ENCODE measurements at regions not wholly inside any gene's neighbourhood (a gene's known extent, or its start where the extent isn't known, plus 50 kb on each side); places are given as distances from the start of the nearest gene placed in this dataset.

DNA sequence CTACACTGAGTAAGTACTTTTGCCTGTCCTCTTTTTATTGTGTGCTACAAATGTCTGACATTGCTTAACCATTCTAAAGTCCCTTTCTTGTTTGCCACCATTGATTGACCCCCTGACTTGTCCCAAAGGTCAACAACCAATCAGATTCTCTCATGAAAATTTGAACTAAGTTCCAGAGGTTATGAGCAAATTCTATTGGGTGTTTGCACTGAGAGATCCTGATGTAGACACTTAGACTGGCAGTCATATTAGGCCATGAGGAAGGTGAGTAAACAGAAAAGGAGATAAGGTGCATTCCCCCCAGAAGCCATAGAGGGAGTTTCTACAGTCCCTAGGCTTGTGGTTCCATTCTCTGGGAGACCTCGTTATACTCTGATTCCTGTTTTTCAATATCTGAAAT lies 101.3 kb upstream of the E2F8 start:
- intact Hi-C loops (cut with DNase I), result no loop called here
- DNase-seq (no peak), ATAC-seq (no peak)
- TF ChIP-seq CTCF (IDR thresholded peaks at IDR 0.05) (no peak), POLR2A (IDR thresholded peaks at IDR 0.05) (no peak)
- Histone ChIP-seq H3K27ac (no peak overlapping the region), H3K36me3 (replicated peaks in 1 of 2; ENCODE audit: insufficient read depth in 1 of 2, low read depth in 2 of 2) (no peaks in the 10 kb centered on the region), H3K4me1 (peaks cover 19% of the 10 kb centered on the region), H3K27me3 (peaks cover 0 to 11% of the 10 kb centered on the region in 2 donors), H3K9me3 (no peaks in the 10 kb centered on the region), H3K4me3 (no peak overlapping the region)
- WGBS, 2 donors, result 43 to 60% methylated on average over 1 of the region's 1 CpG

DNA sequence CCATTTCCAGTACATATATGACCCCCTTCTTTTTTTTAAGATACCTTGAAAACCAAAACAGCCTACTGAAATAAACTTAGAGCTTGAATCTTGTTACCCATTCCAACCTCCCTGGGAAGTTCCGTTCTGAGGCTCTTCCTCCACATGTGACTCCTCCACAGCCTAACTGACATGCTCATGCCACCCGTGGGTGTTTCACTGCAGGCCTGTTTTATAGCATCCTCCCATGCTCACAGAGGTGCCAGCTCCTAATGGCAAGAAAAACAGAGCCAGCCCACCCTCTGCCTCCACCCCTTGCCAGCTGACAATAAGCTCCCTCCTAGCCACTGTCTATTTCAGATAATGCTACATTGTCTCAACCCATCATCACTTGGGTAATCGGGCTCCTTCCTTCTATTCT lies 97.6 kb upstream of the E2F8 start:
- TF ChIP-seq CTCF (IDR thresholded peaks at IDR 0.05) (no peak), POLR2A (IDR thresholded peaks at IDR 0.05) (no peak)
- Histone ChIP-seq H3K4me1 (no peaks in the 10 kb centered on the region), H3K27ac (no peak overlapping the region), H3K36me3 (replicated peaks in 1 of 2; ENCODE audit: insufficient read depth in 1 of 2, low read depth in 2 of 2) (no peaks in the 10 kb centered on the region), H3K4me3 (no peak overlapping the region), H3K9me3 (no peaks in the 10 kb centered on the region), H3K27me3 (no peaks in the 10 kb centered on the region)
- intact Hi-C loops (cut with DNase I), result no loop called here
- ATAC-seq (no peak), DNase-seq (no peak)
- WGBS, 2 donors, result 56 to 63% methylated on average over 3 of the region's 3 CpGs

DNA sequence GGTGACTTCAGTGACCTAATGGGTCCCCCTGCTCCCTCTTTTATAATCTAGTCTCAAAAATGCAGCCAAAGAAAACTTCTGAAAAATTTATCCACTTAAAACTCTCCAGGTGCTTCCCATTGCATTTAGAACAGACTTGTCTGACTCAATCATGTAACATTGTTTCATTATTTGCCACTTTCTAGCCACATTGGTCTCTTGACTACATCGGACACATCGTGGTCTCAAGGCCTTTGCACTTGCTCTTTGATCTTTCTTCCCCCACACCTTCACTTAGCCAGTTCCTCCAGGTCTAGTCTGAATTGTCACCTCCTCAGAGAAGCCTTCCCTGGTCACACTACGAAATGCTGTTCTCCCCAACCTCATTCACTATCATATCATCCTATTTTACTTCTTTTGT lies 97.0 kb upstream of the E2F8 start:
- Histone ChIP-seq H3K27ac (no peak overlapping the region), H3K4me1 (no peaks in the 10 kb centered on the region), H3K9me3 (no peaks in the 10 kb centered on the region), H3K36me3 (replicated peaks in 1 of 2; ENCODE audit: insufficient read depth in 1 of 2, low read depth in 2 of 2) (no peaks in the 10 kb centered on the region), H3K27me3 (no peaks in the 10 kb centered on the region), H3K4me3 (no peak overlapping the region)
- DNase-seq, result no peak
- WGBS, 2 donors, result 68 to 75% methylated on average over 3 of the region's 3 CpGs
- TF ChIP-seq CTCF (IDR thresholded peaks at IDR 0.05) (no peak), POLR2A (IDR thresholded peaks at IDR 0.05) (no peak)
- ATAC-seq, result no peak
- intact Hi-C loops (cut with DNase I), result no loop called here

DNA sequence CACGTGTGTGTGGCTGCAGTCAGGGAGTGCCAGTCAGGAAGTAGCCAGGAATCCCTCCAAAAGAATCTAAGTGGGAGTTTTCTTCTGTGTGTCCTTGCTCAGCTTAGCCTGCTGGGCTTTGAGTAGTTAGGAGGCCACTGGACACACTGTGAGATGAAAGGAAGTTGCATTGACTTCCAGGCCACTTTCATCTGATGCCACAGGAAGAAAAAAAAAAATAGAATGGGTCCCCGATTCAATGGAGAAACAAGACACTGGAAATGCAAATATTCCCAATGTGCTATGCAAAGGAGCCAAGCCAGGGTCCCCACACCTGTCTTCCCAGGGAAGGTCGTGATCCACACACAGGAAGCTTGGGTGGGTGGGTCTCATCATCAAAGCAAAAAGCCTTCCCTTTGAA lies 95.6 kb upstream of the E2F8 start:
- Histone ChIP-seq H3K4me3 (no peak overlapping the region), H3K36me3 (replicated peaks in 1 of 2; ENCODE audit: insufficient read depth in 1 of 2, low read depth in 2 of 2) (no peaks in the 10 kb centered on the region), H3K4me1 (no peaks in the 10 kb centered on the region), H3K27me3 (no peaks in the 10 kb centered on the region), H3K27ac (no peak overlapping the region), H3K9me3 (no peaks in the 10 kb centered on the region)
- ATAC-seq (no peak), DNase-seq (no peak)
- TF ChIP-seq POLR2A (IDR thresholded peaks at IDR 0.05) (no peak), CTCF (IDR thresholded peaks at IDR 0.05) (no peak)
- intact Hi-C loops (cut with DNase I), result no loop called here
- WGBS, 2 donors, result 47 to 50% methylated on average over 3 of the region's 3 CpGs

- Histone ChIP-seq H3K9me3 (no peaks in the 10 kb centered on the region), H3K4me3 (no peak overlapping the region), H3K27ac (no peak overlapping the region), H3K27me3 (no peaks in the 10 kb centered on the region), H3K4me1 (no peaks in the 10 kb centered on the region), H3K36me3 (replicated peaks in 1 of 2; ENCODE audit: insufficient read depth in 1 of 2, low read depth in 2 of 2) (no peaks in the 10 kb centered on the region)
- no peak for DNase-seq
- intact Hi-C loops (cut with DNase I), result no loop called here
- TF ChIP-seq CTCF (IDR thresholded peaks at IDR 0.05) (no peak), POLR2A (IDR thresholded peaks at IDR 0.05) (no peak)
- WGBS, 2 donors, result 86 to 90% methylated on average over 2 of the region's 2 CpGs
- no peak for ATAC-seq
These were observed 91.7 kb upstream of the E2F8 start for GRCh38 chr11:19332476-19332875.
